ENCODE measurements at regions not wholly inside any gene's neighbourhood (a gene's known extent, or its start where the extent isn't known, plus 50 kb on each side); places are given as distances from the start of the nearest gene placed in this dataset.
"Not testable (repeated sequence)": the region's sequence is repeated elsewhere in the genome, so short reads cannot be mapped to it uniquely, and the experiment has no call there.

GRCh38 chr2:116776556-116776955 is 1037.9 kb upstream of the DDX18 start:
- DNase-seq: no peak

GRCh38 chr2:116787848-116788247 is 1026.6 kb upstream of the DDX18 start:
- DNase-seq: no peak

- no peak for DNase-seq
These were observed 1011.8 kb upstream of the DDX18 start for GRCh38 chr2:116802671-116803070.

GRCh38 chr2:116804901-116805300 is 1009.6 kb upstream of the DDX18 start:
- DNase-seq: no peak

GRCh38 chr2:116806505-116806904 is 1008.0 kb upstream of the DDX18 start:
- not testable (repeated sequence) for DNase-seq

- peak; percentile 18 for DNase-seq
These were observed 1005.4 kb upstream of the DDX18 start for GRCh38 chr2:116809109-116809508.

- DNase-seq: no peak
These were observed 1004.4 kb upstream of the DDX18 start for GRCh38 chr2:116810071-116810470.

- DNase-seq: no peak
These were observed 1003.8 kb upstream of the DDX18 start for GRCh38 chr2:116810645-116811044.

- no peak for DNase-seq
These were observed 995.1 kb upstream of the DDX18 start for GRCh38 chr2:116819355-116819754.

- no peak for DNase-seq
These were observed 993.5 kb upstream of the DDX18 start for GRCh38 chr2:116820986-116821385.

- DNase-seq: not testable (repeated sequence)
These were observed 984.9 kb upstream of the DDX18 start for GRCh38 chr2:116829543-116829942.

- no peak for DNase-seq
These were observed 982.3 kb upstream of the DDX18 start for GRCh38 chr2:116832148-116832547.

- no peak for DNase-seq
These were observed 981.4 kb upstream of the DDX18 start for GRCh38 chr2:116833052-116833451.

GRCh38 chr2:116842164-116842563 is 972.3 kb upstream of the DDX18 start:
- DNase-seq: no peak

- DNase-seq: no peak
These were observed 954.8 kb upstream of the DDX18 start for GRCh38 chr2:116859708-116860107.

- no peak for DNase-seq
These were observed 940.5 kb upstream of the DDX18 start for GRCh38 chr2:116874021-116874420.

GRCh38 chr2:116877274-116877673 is 937.2 kb upstream of the DDX18 start:
- no peak for DNase-seq

GRCh38 chr2:116877944-116878343 is 936.5 kb upstream of the DDX18 start:
- DNase-seq: no peak

GRCh38 chr2:116879650-116880160 is 934.8 kb upstream of the DDX18 start:
- DNase-seq: peak; percentile 12

GRCh38 chr2:116891191-116891590 is 923.3 kb upstream of the DDX18 start:
- DNase-seq: no peak

GRCh38 chr2:116911540-116911939 is 903.0 kb upstream of the DDX18 start:
- DNase-seq: no peak

GRCh38 chr2:116915673-116916072 is 898.8 kb upstream of the DDX18 start:
- no peak for DNase-seq

GRCh38 chr2:116917196-116917595 is 897.3 kb upstream of the DDX18 start:
- no peak for DNase-seq

- no peak for DNase-seq
These were observed 895.9 kb upstream of the DDX18 start for GRCh38 chr2:116918574-116918973.

GRCh38 chr2:116922414-116922813 is 892.1 kb upstream of the DDX18 start:
- DNase-seq: no peak

GRCh38 chr2:116924509-116924908 is 890.0 kb upstream of the DDX18 start:
- no peak for DNase-seq

All from eye (tissue), 1 donor.